ENCODE measurements at regions not wholly inside any gene's neighbourhood (a gene's known extent, or its start where the extent isn't known, plus 50 kb on each side); places are given as distances from the start of the nearest gene placed in this dataset.

- TF ChIP-seq CTCF (IDR thresholded peaks at IDR 0.05; ENCODE audit: borderline replicate concordance, extremely low read depth, low read length, poor library complexity, severe bottlenecking): no peak
- no peak for TF ChIP-seq EZH2 (IDR thresholded peaks at IDR 0.05; ENCODE audit: borderline replicate concordance, low read depth, low read length, severe bottlenecking)
These were observed 147.8 kb upstream of the PRMT6 start for GRCh38 chr1:106908689-106909088.
